ENCODE measurements at regions not wholly inside any gene's neighbourhood (a gene's known extent, or its start where the extent isn't known, plus 50 kb on each side); places are given as distances from the start of the nearest gene placed in this dataset.

GRCh38 chr4:130338851-130339250, 1242.9 kb downstream of the C4orf33 start:
- no peak for DNase-seq (ENCODE audit: low read depth, low spot score)
- H3K27ac ChIP-seq: no peak overlapping the region

GRCh38 chr4:130349745-130350144, 1253.8 kb downstream of the C4orf33 start:
- DNase-seq (ENCODE audit: low read depth, low spot score): no peak
- no peak overlapping the region for H3K27ac ChIP-seq

- no peak overlapping the region for H3K27ac ChIP-seq
- no peak for DNase-seq (ENCODE audit: low read depth, low spot score)
Measured at GRCh38 chr4:130356873-130357272, 1260.9 kb downstream of the C4orf33 start.

GRCh38 chr4:130359542-130359941, 1263.6 kb downstream of the C4orf33 start:
- no peak overlapping the region for H3K27ac ChIP-seq
- DNase-seq (ENCODE audit: low read depth, low spot score): no peak

GRCh38 chr4:130361616-130362015, 1265.7 kb downstream of the C4orf33 start:
- no peak overlapping the region for H3K27ac ChIP-seq
- no peak for DNase-seq (ENCODE audit: low read depth, low spot score)

GRCh38 chr4:130368668-130369067, 1272.7 kb downstream of the C4orf33 start:
- DNase-seq (ENCODE audit: low read depth, low spot score): no peak
- no peak overlapping the region for H3K27ac ChIP-seq

GRCh38 chr4:130393231-130393630, 1297.3 kb downstream of the C4orf33 start:
- H3K27ac ChIP-seq: no peak overlapping the region
- no peak for DNase-seq (ENCODE audit: low read depth, low spot score)

- no peak for DNase-seq (ENCODE audit: low read depth, low spot score)
- H3K27ac ChIP-seq: no peak overlapping the region
Measured at GRCh38 chr4:130393642-130394041, 1297.7 kb downstream of the C4orf33 start.

GRCh38 chr4:130395871-130396270, 1299.9 kb downstream of the C4orf33 start:
- H3K27ac ChIP-seq: peak overlapping the region; percentile 29
- DNase-seq (ENCODE audit: low read depth, low spot score): no peak

GRCh38 chr4:130403221-130403620, 1307.3 kb downstream of the C4orf33 start:
- no peak for DNase-seq (ENCODE audit: low read depth, low spot score)

GRCh38 chr4:130416228-130416627, 1320.3 kb downstream of the C4orf33 start:
- H3K27ac ChIP-seq: no peak overlapping the region
- DNase-seq (ENCODE audit: low read depth, low spot score): no peak

More at GRCh38 chr4:130403221-130403620, 1307.3 kb downstream of the C4orf33 start:
- H3K27ac ChIP-seq: no peak overlapping the region

GRCh38 chr4:130419211-130419975, 1323.4 kb downstream of the C4orf33 start:
- no peak overlapping the region for H3K27ac ChIP-seq
- no peak for DNase-seq (ENCODE audit: low read depth, low spot score)

- H3K27ac ChIP-seq: no peak overlapping the region
- no peak for DNase-seq (ENCODE audit: low read depth, low spot score)
Measured at GRCh38 chr4:130422261-130422660, 1326.3 kb downstream of the C4orf33 start.

- no peak overlapping the region for H3K27ac ChIP-seq
- peak; percentile 34 for DNase-seq (ENCODE audit: low read depth, low spot score)
Measured at GRCh38 chr4:130424211-130424610, 1328.3 kb downstream of the C4orf33 start.

GRCh38 chr4:130432289-130432688, 1336.3 kb downstream of the C4orf33 start:
- no peak for DNase-seq (ENCODE audit: low read depth, low spot score)
- no peak overlapping the region for H3K27ac ChIP-seq

GRCh38 chr4:130449741-130450140, 1353.8 kb downstream of the C4orf33 start:
- DNase-seq (ENCODE audit: low read depth, low spot score): no peak
- no peak overlapping the region for H3K27ac ChIP-seq

GRCh38 chr4:130468340-130468739, 1372.4 kb downstream of the C4orf33 start:
- no peak overlapping the region for H3K27ac ChIP-seq
- DNase-seq (ENCODE audit: low read depth, low spot score): no peak

- peak; percentile 3 for DNase-seq (ENCODE audit: low read depth, low spot score)
- H3K27ac ChIP-seq: no peak overlapping the region
Measured at GRCh38 chr4:130478406-130478805, 1382.5 kb downstream of the C4orf33 start.

GRCh38 chr4:130479020-130479419, 1383.1 kb downstream of the C4orf33 start:
- DNase-seq (ENCODE audit: low read depth, low spot score): no peak
- H3K27ac ChIP-seq: no peak overlapping the region

GRCh38 chr4:130479674-130480073, 1383.7 kb downstream of the C4orf33 start:
- H3K27ac ChIP-seq: no peak overlapping the region
- no peak for DNase-seq (ENCODE audit: low read depth, low spot score)

- DNase-seq (ENCODE audit: low read depth, low spot score): no peak
- no peak overlapping the region for H3K27ac ChIP-seq
Measured at GRCh38 chr4:130484826-130485225, 1388.9 kb downstream of the C4orf33 start.

GRCh38 chr4:130485371-130485770, 1389.4 kb downstream of the C4orf33 start:
- no peak overlapping the region for H3K27ac ChIP-seq
- no peak for DNase-seq (ENCODE audit: low read depth, low spot score)
